WTC11 (cell line): ENCODE measurements at regions not wholly inside any gene's neighbourhood (a gene's known extent, or its start where the extent isn't known, plus 50 kb on each side); places are given as distances from the start of the nearest gene placed in this dataset.

Experiments
- ATAC-seq: fragments of 200-7000 bp; cut with Tn5 transposase; 2 replicates; pipeline ENCODE4 v1.10.0; 2021; ENCODE audit warnings: mild to moderate bottlenecking, moderate library complexity
- CTCF ChIA-PET: fragments of 300-600 bp; sonication (Branson Sonifier 250); formaldehyde crosslinking; loops from one replicate; lab custom pipeline; 2021; ENCODE audit warnings: antibody characterized with exemption; lab: Charles Lee
- POLR2A ChIA-PET: fragments of 350-600 bp; sonication (Branson Sonifier 250); formaldehyde crosslinking; loops from one replicate; lab custom pipeline; 2021; ENCODE audit warnings: antibody characterized with exemption; lab: Charles Lee
- DNase-seq: peaks from one replicate; pipeline ENCODE4 v3.0.0; 2021; ENCODE audit warnings: low spot score
- H3K27ac Mint-ChIP-seq: 2 replicates; pipeline ENCODE4 v1.8.0; 2021; ENCODE audit warnings: mixed read lengths
- H3K27me3 Mint-ChIP-seq: 2 replicates; pipeline ENCODE4 v1.8.0; 2021; ENCODE audit warnings: low read depth, mild to moderate bottlenecking, moderate library complexity, mixed read lengths
- H3K36me3 Mint-ChIP-seq: 2 replicates; pipeline ENCODE4 v1.8.0; 2021; ENCODE audit warnings: mixed read lengths
- H3K4me1 Mint-ChIP-seq: 2 replicates; pipeline ENCODE4 v1.8.0; 2022; ENCODE audit warnings: mixed read lengths
- H3K4me3 Mint-ChIP-seq: 2 replicates; pipeline ENCODE4 v1.8.0; 2021; ENCODE audit warnings: mild to moderate bottlenecking, moderate library complexity, mixed read lengths
- H3K9me3 Mint-ChIP-seq: 2 replicates; pipeline ENCODE4 v1.8.0; 2021; ENCODE audit warnings: mixed read lengths
- AR ChIP-seq: fragments of 250-450 bp; sonication (Bioruptor Pico); IDR thresholded peaks from 2 replicates; pipeline ENCODE4 v1.9.0; 2021; ENCODE audit warnings: mild to moderate bottlenecking
- ATF2 ChIP-seq: sonication (generic); formaldehyde crosslinking; IDR thresholded peaks from 2 replicates; pipeline ENCODE4 v1.8.1; 2022; ENCODE audit warnings: low read depth, missing genetic modification reagents, borderline replicate concordance
- ATF6 ChIP-seq: sonication (generic); formaldehyde crosslinking; IDR thresholded peaks from 2 replicates; pipeline ENCODE4 v1.8.1; 2023; ENCODE audit warnings: mild to moderate bottlenecking, missing genetic modification reagents
- ELF4 ChIP-seq: sonication (generic); formaldehyde crosslinking; IDR thresholded peaks from 2 replicates; pipeline ENCODE4 v1.8.1; 2022; ENCODE audit warnings: low read depth, mild to moderate bottlenecking, moderate library complexity, missing genetic modification reagents
- FOXJ3 ChIP-seq: sonication (generic); formaldehyde crosslinking; IDR thresholded peaks from 2 replicates; pipeline ENCODE4 v1.9.0; 2021; ENCODE audit warnings: missing genetic modification reagents, mild to moderate bottlenecking, borderline replicate concordance
- FOXP1 ChIP-seq: sonication (generic); formaldehyde crosslinking; IDR thresholded peaks from 2 replicates; pipeline ENCODE4 v1.8.0; 2022; ENCODE audit warnings: missing genetic modification reagents, mild to moderate bottlenecking, moderate library complexity, borderline replicate concordance
- GRHL2 ChIP-seq: fragments of 250-450 bp; sonication (Bioruptor Pico); IDR thresholded peaks from 2 replicates; pipeline ENCODE4 v1.8.0; 2022; ENCODE audit warnings: mild to moderate bottlenecking, moderate library complexity; ENCODE audit not compliant: insufficient replicate concordance, severe bottlenecking
- IRF1 ChIP-seq: sonication (generic); formaldehyde crosslinking; IDR thresholded peaks from 2 replicates; pipeline ENCODE4 v1.8.0; 2023; ENCODE audit warnings: missing genetic modification reagents
- JAZF1 ChIP-seq: fragments of 250-450 bp; sonication (Bioruptor Pico); IDR thresholded peaks from 2 replicates; pipeline ENCODE4 v1.9.0; 2021; ENCODE audit warnings: moderate library complexity, mild to moderate bottlenecking, inconsistent platforms
- MYBL2 ChIP-seq: sonication (generic); formaldehyde crosslinking; IDR thresholded peaks from 2 replicates; pipeline ENCODE4 v1.8.1; 2023; ENCODE audit warnings: mild to moderate bottlenecking, moderate library complexity, missing genetic modification reagents
- OVOL2 ChIP-seq: fragments of 250-450 bp; sonication (Bioruptor Pico); IDR thresholded peaks from 2 replicates; pipeline ENCODE4 v1.9.0; 2021; ENCODE audit warnings: mild to moderate bottlenecking, borderline replicate concordance
- STAT6 ChIP-seq: sonication (generic); formaldehyde crosslinking; conservative IDR thresholded peaks from 2 replicates; pipeline ENCODE4 v1.8.1; 2023; ENCODE audit warnings: mild to moderate bottlenecking, low read depth, missing genetic modification reagents, moderate library complexity
- TP53 ChIP-seq: sonication (generic); formaldehyde crosslinking; IDR thresholded peaks from 2 replicates; pipeline ENCODE4 v1.8.1; 2023; ENCODE audit warnings: mild to moderate bottlenecking, missing genetic modification reagents
- ZNF416 ChIP-seq: fragments of 250-450 bp; sonication (Bioruptor Pico); IDR thresholded peaks from 2 replicates; pipeline ENCODE4 v1.9.0; 2021; ENCODE audit warnings: mild to moderate bottlenecking, inconsistent platforms
- TF ChIP-seq, protein P1 (sequence below): fragments of 250-450 bp; sonication (Bioruptor Pico); IDR thresholded peaks from 2 replicates; pipeline ENCODE4 v1.9.0; 2021; ENCODE audit warnings: moderate library complexity, mild to moderate bottlenecking, inconsistent platforms, borderline replicate concordance

GRCh38 chr7:110358028-110358427 is 732.9 kb upstream of the LRRN3 start:
- ChIA-PET POLR2A (no interaction called here), CTCF (no interaction called here)
- Mint-ChIP-seq H3K27ac (no peak overlapping the region), H3K4me3 (no peak overlapping the region), H3K27me3 (no peaks in the 10 kb centered on the region), H3K9me3 (peaks cover 11% of the 10 kb centered on the region)
- no peak for TF ChIP-seq AR
- TF ChIP-seq, all 79 proteins: peak for 0
- Mint-ChIP-seq H3K4me1 (no peaks in the 10 kb centered on the region), H3K36me3 (no peaks in the 10 kb centered on the region)
- ATAC-seq (no peak), DNase-seq (no peak)

DNA sequence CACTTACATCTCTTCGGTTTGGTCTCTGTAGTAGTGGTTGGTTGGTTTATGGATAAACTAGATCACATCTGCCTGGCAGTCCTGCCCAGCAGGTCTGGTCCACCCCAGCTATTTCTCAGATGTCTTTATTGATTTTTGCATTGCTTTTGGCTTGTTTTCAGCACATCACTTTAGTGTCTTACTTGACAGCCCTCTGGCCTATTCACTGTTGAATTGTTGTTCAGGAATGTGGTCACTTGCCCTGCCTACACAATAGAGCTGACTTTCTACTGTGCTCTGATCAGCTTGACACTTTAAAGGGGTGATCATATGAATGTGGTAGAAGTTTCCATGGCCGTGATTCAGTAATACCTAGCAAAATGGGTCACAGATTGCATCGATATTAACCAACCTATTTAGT is 719.2 kb upstream of the LRRN3 start:
- H3K36me3 Mint-ChIP-seq = no peaks in the 10 kb centered on the region
- peaks cover 20% of the 10 kb centered on the region for H3K9me3 Mint-ChIP-seq
- POLR2A ChIA-PET = no interaction called here

GRCh38 chr7:110372685-110373084 is 718.2 kb upstream of the LRRN3 start:
- no peaks in the 10 kb centered on the region for H3K27me3 Mint-ChIP-seq
- H3K36me3 Mint-ChIP-seq = no peaks in the 10 kb centered on the region
- peaks cover 8% of the 10 kb centered on the region; the same call in 1 of the 2 replicates for H3K4me1 Mint-ChIP-seq
- H3K4me3 Mint-ChIP-seq = no peak overlapping the region
- ChIA-PET CTCF (no interaction called here), POLR2A (no interaction called here)
- no peak for ATAC-seq
- no peak for DNase-seq
- peaks cover 18% of the 10 kb centered on the region for H3K9me3 Mint-ChIP-seq
- H3K27ac Mint-ChIP-seq = no peak overlapping the region
- TF ChIP-seq OVOL2 (no peak), TP53 (CRISPR knock-in tag) (no peak), AR (no peak), ELF4 (CRISPR knock-in tag) (no peak), IRF1 (CRISPR knock-in tag) (no peak), MYBL2 (no peak), ATF2 (CRISPR knock-in tag) (no peak), GRHL2 (CRISPR knock-in tag) (no peak)

More for the DNA sequence above, 719.2 kb upstream of the LRRN3 start:
- H3K4me1 Mint-ChIP-seq = peaks cover 8% of the 10 kb centered on the region; the same call in 1 of the 2 replicates
- DNase-seq = no peak
- H3K27me3 Mint-ChIP-seq = no peaks in the 10 kb centered on the region
- no peak overlapping the region for H3K27ac Mint-ChIP-seq
- TF ChIP-seq ZNF416 (CRISPR knock-in tag) = no peak
- TF ChIP-seq FOXP1 = no peak
- TF ChIP-seq ATF6 (CRISPR knock-in tag) = no peak
- TF ChIP-seq STAT6 (CRISPR knock-in tag) = no peak
- no peak for TF ChIP-seq JAZF1
- no peak for TF ChIP-seq FOXJ3 (CRISPR knock-in tag)
- TF ChIP-seq, protein P1, sequence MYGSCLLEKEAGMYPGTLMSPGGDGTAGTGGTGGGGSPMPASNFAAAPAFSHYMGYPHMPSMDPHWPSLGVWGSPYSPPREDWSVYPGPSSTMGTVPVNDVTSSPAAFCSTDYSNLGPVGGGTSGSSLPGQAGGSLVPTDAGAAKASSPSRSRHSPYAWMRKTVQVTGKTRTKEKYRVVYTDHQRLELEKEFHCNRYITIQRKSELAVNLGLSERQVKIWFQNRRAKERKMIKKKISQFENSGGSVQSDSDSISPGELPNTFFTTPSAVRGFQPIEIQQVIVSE = no peak
- CTCF ChIA-PET = no interaction called here
- ATAC-seq = no peak
- no peak overlapping the region for H3K4me3 Mint-ChIP-seq
